ENCODE measurements at regions not wholly inside any gene's neighbourhood (a gene's known extent, or its start where the extent isn't known, plus 50 kb on each side); places are given as distances from the start of the nearest gene placed in this dataset.
"Not testable (repeated sequence)": the region's sequence is repeated elsewhere in the genome, so short reads cannot be mapped to it uniquely, and the experiment has no call there.

DNA sequence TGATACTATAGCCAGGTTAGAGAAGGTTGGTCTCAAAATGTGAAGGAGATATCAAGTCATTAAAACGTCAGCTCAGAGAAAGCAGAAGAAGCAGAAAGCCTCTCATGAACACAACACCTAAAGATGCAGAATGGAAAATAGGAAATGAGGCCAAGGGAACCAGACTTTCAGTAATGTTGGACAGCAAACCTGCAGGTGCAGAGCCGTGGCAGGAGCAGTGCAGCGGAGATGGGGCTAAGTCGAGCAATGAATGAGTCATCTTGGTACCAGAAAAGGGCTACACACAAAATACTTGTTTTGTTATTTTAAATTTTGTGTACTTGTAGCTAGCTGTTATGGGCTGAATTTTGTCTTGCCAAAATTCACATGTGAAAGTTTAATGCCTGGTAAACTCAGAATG is 479.6 kb upstream of the POM121L12 start:
- POLR2A ChIA-PET = no interaction called here
- no peak for DNase-seq (ENCODE audit: extremely low spot score)
- CTCF ChIA-PET = no interaction called here
- TF ChIP-seq, protein P1, sequence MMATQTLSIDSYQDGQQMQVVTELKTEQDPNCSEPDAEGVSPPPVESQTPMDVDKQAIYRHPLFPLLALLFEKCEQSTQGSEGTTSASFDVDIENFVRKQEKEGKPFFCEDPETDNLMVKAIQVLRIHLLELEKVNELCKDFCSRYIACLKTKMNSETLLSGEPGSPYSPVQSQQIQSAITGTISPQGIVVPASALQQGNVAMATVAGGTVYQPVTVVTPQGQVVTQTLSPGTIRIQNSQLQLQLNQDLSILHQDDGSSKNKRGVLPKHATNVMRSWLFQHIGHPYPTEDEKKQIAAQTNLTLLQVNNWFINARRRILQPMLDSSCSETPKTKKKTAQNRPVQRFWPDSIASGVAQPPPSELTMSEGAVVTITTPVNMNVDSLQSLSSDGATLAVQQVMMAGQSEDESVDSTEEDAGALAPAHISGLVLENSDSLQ (IDR thresholded peaks at IDR 0.05) = no peak
- TF ChIP-seq LEF1 (IDR thresholded peaks at IDR 0.05; ENCODE audit: borderline replicate concordance) (no peak), BHLHE40 (IDR thresholded peaks at IDR 0.05; ENCODE audit: borderline replicate concordance) (no peak)

DNA sequence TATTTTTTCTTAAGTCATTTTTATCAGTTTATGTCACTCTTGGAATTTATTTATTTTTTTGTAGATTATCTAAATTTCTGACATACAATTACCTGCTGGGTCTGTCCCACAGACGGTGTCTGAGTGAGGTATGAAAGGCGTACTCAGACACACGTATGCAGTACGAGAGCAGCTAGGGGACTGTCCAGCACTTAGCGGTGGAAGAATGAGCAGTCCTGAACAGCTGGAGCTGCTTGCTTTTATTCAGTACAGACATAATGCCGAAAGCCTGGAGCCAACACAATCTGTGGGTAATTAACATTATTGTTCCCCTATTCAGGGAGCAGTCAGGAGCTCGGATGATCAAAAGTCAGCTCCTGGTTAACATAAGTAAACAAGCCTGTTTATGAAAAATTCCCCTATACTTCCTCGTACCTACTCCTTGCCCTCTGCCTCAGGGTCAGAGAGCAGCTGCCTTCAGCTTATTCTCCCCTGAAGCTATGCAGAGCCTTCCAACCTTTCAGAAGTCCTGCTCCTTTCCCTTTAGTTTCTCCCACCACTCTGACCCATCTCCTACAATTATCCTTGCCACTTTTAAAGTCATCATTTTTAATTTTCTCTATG is 488.0 kb upstream of the POM121L12 start:
- ChIA-PET POLR2A (no interaction called here), CTCF (no interaction called here)
- no peak for DNase-seq (ENCODE audit: extremely low spot score)
- TF ChIP-seq CTBP1 (IDR thresholded peaks at IDR 0.05; ENCODE audit: borderline replicate concordance) = no peak

DNA sequence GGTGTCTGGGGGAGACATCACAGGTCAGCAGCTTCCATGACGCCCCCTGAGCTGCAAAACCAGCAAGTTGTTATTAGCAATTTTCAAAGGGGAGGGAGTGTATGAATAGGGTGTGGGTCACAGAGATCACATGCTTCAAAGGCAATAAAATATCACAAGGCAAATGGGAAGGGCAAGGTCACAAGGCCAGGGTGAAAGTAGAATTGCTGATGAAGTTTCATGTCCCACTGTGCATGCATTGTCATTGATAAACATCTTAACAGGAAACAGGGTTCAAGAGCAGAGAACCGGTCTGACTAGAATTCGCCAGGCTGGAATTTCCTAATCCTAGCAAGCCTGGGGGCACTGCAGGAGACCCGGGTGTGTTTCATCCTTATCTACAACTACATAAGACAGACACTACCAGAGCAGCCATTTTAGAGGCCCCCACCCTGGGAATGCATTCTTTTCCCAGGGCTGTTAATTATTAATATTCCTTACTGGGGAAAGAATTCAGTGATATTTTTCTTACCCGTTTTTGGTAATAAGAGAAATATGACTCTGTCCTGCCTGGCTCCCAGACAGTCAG is 494.2 kb upstream of the POM121L12 start:
- DNase-seq (ENCODE audit: extremely low spot score); POLR2A ChIA-PET; CTCF ChIA-PET: not testable (repeated sequence)

DNA sequence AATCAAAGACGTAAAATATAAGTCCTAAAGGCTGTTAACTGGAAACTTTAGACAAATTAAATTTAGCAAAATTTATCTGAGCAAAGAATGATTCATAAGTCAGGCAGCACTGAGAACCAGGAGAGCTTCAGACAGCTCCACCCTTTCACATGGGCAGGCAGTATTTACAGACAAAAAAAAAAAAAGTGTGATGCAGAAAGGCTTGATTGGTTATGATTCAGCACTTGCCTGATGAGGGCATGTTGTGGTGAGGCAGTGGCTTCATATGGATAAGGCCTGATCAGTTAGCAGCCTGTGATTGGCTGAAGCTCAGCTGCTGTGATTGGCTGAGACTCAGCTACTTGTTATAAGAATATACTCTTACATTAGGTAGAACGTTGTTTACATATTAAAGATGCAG is 495.4 kb upstream of the POM121L12 start:
- DNase-seq (ENCODE audit: extremely low spot score) = no peak
- CTCF ChIA-PET = no interaction called here
- POLR2A ChIA-PET = no interaction called here
- no peak for TF ChIP-seq ZNF384 (IDR thresholded peaks at IDR 0.05)
- TF ChIP-seq, protein P1 (IDR thresholded peaks at IDR 0.05) = no peak
- no peak for TF ChIP-seq FOXA1 (IDR thresholded peaks at IDR 0.05)
- TF ChIP-seq CTBP1 (IDR thresholded peaks at IDR 0.05; ENCODE audit: borderline replicate concordance) = no peak
- TF ChIP-seq SUZ12 (IDR thresholded peaks at IDR 0.05) = no peak
- no peak for TF ChIP-seq ELF4 (IDR thresholded peaks at IDR 0.05)
- TF ChIP-seq NFRKB (IDR thresholded peaks at IDR 0.05) = no peak
- TF ChIP-seq ARNT (IDR thresholded peaks at IDR 0.05) = no peak
- no peak for TF ChIP-seq TARDBP (IDR thresholded peaks at IDR 0.05)
- TF ChIP-seq L3MBTL2 (conservative IDR thresholded peaks at IDR 0.05) = no peak
- no peak for TF ChIP-seq LEF1 (IDR thresholded peaks at IDR 0.05; ENCODE audit: borderline replicate concordance)
- TF ChIP-seq BHLHE40 (IDR thresholded peaks at IDR 0.05; ENCODE audit: borderline replicate concordance) = no peak
- no peak for TF ChIP-seq FOXM1 (IDR thresholded peaks at IDR 0.05; ENCODE audit: borderline replicate concordance)
- TF ChIP-seq HDGF (IDR thresholded peaks at IDR 0.05; ENCODE audit: borderline replicate concordance) = no peak
- TF ChIP-seq SP1 (IDR thresholded peaks at IDR 0.05) = no peak
- no peak for TF ChIP-seq FOXK2 (IDR thresholded peaks at IDR 0.05)

DNA sequence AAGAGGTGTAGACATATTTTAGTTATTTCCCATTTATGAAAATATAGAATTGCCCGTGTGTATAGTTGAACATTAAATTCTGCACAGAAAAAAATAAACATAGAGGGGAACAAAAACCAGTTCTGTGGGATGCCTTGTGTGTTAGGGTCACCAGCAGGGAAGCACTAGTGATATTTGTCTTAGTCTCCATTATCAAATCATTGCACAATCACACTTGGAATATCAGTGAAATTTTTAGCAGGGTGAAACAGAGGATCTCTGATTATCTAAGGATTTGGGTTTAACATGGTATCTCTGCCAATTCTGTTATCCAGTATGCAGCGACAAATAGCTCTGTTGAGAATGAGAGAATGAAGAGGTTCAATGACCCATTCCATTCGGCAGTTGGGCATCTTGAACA is 496.0 kb upstream of the POM121L12 start:
- TF ChIP-seq CTBP1 (IDR thresholded peaks at IDR 0.05; ENCODE audit: borderline replicate concordance) = no peak
- no peak for TF ChIP-seq FOXM1 (IDR thresholded peaks at IDR 0.05; ENCODE audit: borderline replicate concordance)
- TF ChIP-seq FOXA1 (IDR thresholded peaks at IDR 0.05) = no peak
- TF ChIP-seq, protein P1 (IDR thresholded peaks at IDR 0.05) = no peak
- no peak for TF ChIP-seq SP1 (IDR thresholded peaks at IDR 0.05)
- no peak for TF ChIP-seq SUZ12 (IDR thresholded peaks at IDR 0.05)
- no peak for TF ChIP-seq ELF4 (IDR thresholded peaks at IDR 0.05)
- TF ChIP-seq NFRKB (IDR thresholded peaks at IDR 0.05) = no peak
- no peak for TF ChIP-seq BHLHE40 (IDR thresholded peaks at IDR 0.05; ENCODE audit: borderline replicate concordance)
- TF ChIP-seq ZNF384 (IDR thresholded peaks at IDR 0.05) = no peak
- no peak for TF ChIP-seq TARDBP (IDR thresholded peaks at IDR 0.05)
- no peak for TF ChIP-seq LEF1 (IDR thresholded peaks at IDR 0.05; ENCODE audit: borderline replicate concordance)
- TF ChIP-seq FOXK2 (IDR thresholded peaks at IDR 0.05) = no peak
- TF ChIP-seq ARNT (IDR thresholded peaks at IDR 0.05) = no peak
- TF ChIP-seq HDGF (IDR thresholded peaks at IDR 0.05; ENCODE audit: borderline replicate concordance) = no peak
- no peak for TF ChIP-seq L3MBTL2 (conservative IDR thresholded peaks at IDR 0.05)
- CTCF ChIA-PET = no interaction called here

DNA sequence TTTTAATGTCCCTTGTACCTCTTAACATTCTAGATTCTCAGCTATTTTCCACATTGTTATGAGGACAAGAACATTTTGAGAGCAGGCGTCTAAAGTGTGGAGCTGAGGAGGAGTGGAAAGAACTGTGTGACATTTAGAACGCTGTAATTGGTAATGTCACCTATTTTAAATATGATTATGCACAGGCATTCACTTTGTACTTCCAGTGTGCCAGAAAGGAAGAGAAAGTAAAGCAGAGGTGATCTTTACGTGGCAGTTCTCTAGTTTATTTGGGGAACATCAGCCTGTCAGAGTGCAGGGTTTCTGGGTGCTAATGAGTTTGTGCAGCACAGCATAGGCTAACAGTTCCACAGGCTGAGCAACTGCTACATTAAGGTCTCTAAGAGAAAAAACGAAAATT is 498.4 kb upstream of the POM121L12 start:
- POLR2A ChIA-PET = no interaction called here
- DNase-seq (ENCODE audit: extremely low spot score) = no peak
- CTCF ChIA-PET = no interaction called here
- no peak for TF ChIP-seq ARNT (IDR thresholded peaks at IDR 0.05)
- TF ChIP-seq, protein P1 (IDR thresholded peaks at IDR 0.05) = no peak

More for the DNA sequence above, 496.0 kb upstream of the POM121L12 start:
- POLR2A ChIA-PET = no interaction called here
- DNase-seq (ENCODE audit: extremely low spot score) = no peak

All from HEK293T (cell line).